ENCODE measurements at regions not wholly inside any gene's neighbourhood (a gene's known extent, or its start where the extent isn't known, plus 50 kb on each side); places are given as distances from the start of the nearest gene placed in this dataset.

DNA sequence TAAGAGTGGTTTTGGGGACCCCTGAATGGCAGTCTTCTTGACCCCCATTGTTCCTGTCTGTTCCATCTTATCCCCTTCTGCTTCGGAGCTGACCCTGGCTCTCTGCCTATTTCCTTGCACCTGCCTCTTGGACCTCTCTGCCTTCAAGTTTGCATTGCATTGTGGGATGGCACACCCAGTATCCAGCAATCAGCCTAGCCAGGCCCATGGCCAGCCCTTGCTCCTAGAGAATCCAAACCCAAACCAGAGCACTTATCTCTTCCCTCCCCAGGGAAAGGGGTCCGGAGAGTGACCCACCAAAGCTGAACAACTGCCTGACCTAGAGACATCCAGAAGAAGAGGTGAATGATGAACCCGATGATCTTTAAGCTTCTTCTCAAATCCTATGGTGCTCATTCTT, 607.3 kb upstream of the CADM1 start:
- Histone ChIP-seq H3F3A (replicated peaks; ENCODE audit: low read depth) (no peaks in the 10 kb centered on the region), H4K20me1 (replicated peaks; ENCODE audit: insufficient read depth) (peaks cover 5% of the 10 kb centered on the region), H3K36me3 (ENCODE audit: insufficient read depth) (no peaks in the 10 kb centered on the region), H3K4me3 (no peak overlapping the region), H3K27ac (ENCODE audit: low read depth) (no peak overlapping the region), H3K9me2 (ENCODE audit: insufficient read depth) (no peaks in the 10 kb centered on the region), H2AFZ (no peak overlapping the region), H3K27me3 (ENCODE audit: insufficient read depth) (peaks cover 44% of the 10 kb centered on the region), H3K79me2 (replicated peaks; ENCODE audit: insufficient read depth) (no peaks in the 10 kb centered on the region), H3K4me1 (ENCODE audit: insufficient read depth) (peaks cover 12% of the 10 kb centered on the region; the same call in 1 of the 2 replicates), H3K4me2 (no peak overlapping the region)
- no peak overlapping the region for H3K27ac Mint-ChIP-seq
- peaks cover 10% of the 10 kb centered on the region for H3K4me1 Mint-ChIP-seq
- H3K9me3 Mint-ChIP-seq, result peaks cover 8% of the 10 kb centered on the region
- peaks cover 63% of the 10 kb centered on the region for H3K27me3 Mint-ChIP-seq (ENCODE audit: insufficient read depth, low read depth, poor library complexity)
- peaks cover 4% of the 10 kb centered on the region; the same call in 2 of the 3 replicates for H3K36me3 Mint-ChIP-seq (ENCODE audit: low read depth)
- DNase-seq (ENCODE audit: low spot score), result no peak
- no peak for ATAC-seq
- H3K4me3 Mint-ChIP-seq, result no peak overlapping the region
- TF ChIP-seq EZH2 (IDR thresholded peaks at IDR 0.05; ENCODE audit: low read depth, unreplicated experiment) (no peak), CREB1 (CRISPR knock-in tag; IDR thresholded peaks at IDR 0.05; ENCODE audit: low read depth) (no peak), POLR2AphosphoS5 (IDR thresholded peaks at IDR 0.05; ENCODE audit: low read depth) (no peak), JUNB (IDR thresholded peaks at IDR 0.05; ENCODE audit: unreplicated experiment) (no peak), STAT1 (IDR thresholded peaks at IDR 0.05; ENCODE audit: unreplicated experiment) (no peak), ZNF331 (CRISPR knock-in tag; IDR thresholded peaks at IDR 0.05; ENCODE audit: low read depth) (no peak), NANOG (IDR thresholded peaks at IDR 0.05; ENCODE audit: borderline replicate concordance) (no peak)
- TF ChIP-seq, protein P1, sequence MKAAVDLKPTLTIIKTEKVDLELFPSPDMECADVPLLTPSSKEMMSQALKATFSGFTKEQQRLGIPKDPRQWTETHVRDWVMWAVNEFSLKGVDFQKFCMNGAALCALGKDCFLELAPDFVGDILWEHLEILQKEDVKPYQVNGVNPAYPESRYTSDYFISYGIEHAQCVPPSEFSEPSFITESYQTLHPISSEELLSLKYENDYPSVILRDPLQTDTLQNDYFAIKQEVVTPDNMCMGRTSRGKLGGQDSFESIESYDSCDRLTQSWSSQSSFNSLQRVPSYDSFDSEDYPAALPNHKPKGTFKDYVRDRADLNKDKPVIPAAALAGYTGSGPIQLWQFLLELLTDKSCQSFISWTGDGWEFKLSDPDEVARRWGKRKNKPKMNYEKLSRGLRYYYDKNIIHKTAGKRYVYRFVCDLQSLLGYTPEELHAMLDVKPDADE (IDR thresholded peaks at IDR 0.05), result no peak
- TF ChIP-seq, protein P2, sequence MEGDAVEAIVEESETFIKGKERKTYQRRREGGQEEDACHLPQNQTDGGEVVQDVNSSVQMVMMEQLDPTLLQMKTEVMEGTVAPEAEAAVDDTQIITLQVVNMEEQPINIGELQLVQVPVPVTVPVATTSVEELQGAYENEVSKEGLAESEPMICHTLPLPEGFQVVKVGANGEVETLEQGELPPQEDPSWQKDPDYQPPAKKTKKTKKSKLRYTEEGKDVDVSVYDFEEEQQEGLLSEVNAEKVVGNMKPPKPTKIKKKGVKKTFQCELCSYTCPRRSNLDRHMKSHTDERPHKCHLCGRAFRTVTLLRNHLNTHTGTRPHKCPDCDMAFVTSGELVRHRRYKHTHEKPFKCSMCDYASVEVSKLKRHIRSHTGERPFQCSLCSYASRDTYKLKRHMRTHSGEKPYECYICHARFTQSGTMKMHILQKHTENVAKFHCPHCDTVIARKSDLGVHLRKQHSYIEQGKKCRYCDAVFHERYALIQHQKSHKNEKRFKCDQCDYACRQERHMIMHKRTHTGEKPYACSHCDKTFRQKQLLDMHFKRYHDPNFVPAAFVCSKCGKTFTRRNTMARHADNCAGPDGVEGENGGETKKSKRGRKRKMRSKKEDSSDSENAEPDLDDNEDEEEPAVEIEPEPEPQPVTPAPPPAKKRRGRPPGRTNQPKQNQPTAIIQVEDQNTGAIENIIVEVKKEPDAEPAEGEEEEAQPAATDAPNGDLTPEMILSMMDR (conservative IDR thresholded peaks at IDR 0.05; ENCODE audit: low read depth in 2 of 2), result no peak
- TF ChIP-seq, protein P3, sequence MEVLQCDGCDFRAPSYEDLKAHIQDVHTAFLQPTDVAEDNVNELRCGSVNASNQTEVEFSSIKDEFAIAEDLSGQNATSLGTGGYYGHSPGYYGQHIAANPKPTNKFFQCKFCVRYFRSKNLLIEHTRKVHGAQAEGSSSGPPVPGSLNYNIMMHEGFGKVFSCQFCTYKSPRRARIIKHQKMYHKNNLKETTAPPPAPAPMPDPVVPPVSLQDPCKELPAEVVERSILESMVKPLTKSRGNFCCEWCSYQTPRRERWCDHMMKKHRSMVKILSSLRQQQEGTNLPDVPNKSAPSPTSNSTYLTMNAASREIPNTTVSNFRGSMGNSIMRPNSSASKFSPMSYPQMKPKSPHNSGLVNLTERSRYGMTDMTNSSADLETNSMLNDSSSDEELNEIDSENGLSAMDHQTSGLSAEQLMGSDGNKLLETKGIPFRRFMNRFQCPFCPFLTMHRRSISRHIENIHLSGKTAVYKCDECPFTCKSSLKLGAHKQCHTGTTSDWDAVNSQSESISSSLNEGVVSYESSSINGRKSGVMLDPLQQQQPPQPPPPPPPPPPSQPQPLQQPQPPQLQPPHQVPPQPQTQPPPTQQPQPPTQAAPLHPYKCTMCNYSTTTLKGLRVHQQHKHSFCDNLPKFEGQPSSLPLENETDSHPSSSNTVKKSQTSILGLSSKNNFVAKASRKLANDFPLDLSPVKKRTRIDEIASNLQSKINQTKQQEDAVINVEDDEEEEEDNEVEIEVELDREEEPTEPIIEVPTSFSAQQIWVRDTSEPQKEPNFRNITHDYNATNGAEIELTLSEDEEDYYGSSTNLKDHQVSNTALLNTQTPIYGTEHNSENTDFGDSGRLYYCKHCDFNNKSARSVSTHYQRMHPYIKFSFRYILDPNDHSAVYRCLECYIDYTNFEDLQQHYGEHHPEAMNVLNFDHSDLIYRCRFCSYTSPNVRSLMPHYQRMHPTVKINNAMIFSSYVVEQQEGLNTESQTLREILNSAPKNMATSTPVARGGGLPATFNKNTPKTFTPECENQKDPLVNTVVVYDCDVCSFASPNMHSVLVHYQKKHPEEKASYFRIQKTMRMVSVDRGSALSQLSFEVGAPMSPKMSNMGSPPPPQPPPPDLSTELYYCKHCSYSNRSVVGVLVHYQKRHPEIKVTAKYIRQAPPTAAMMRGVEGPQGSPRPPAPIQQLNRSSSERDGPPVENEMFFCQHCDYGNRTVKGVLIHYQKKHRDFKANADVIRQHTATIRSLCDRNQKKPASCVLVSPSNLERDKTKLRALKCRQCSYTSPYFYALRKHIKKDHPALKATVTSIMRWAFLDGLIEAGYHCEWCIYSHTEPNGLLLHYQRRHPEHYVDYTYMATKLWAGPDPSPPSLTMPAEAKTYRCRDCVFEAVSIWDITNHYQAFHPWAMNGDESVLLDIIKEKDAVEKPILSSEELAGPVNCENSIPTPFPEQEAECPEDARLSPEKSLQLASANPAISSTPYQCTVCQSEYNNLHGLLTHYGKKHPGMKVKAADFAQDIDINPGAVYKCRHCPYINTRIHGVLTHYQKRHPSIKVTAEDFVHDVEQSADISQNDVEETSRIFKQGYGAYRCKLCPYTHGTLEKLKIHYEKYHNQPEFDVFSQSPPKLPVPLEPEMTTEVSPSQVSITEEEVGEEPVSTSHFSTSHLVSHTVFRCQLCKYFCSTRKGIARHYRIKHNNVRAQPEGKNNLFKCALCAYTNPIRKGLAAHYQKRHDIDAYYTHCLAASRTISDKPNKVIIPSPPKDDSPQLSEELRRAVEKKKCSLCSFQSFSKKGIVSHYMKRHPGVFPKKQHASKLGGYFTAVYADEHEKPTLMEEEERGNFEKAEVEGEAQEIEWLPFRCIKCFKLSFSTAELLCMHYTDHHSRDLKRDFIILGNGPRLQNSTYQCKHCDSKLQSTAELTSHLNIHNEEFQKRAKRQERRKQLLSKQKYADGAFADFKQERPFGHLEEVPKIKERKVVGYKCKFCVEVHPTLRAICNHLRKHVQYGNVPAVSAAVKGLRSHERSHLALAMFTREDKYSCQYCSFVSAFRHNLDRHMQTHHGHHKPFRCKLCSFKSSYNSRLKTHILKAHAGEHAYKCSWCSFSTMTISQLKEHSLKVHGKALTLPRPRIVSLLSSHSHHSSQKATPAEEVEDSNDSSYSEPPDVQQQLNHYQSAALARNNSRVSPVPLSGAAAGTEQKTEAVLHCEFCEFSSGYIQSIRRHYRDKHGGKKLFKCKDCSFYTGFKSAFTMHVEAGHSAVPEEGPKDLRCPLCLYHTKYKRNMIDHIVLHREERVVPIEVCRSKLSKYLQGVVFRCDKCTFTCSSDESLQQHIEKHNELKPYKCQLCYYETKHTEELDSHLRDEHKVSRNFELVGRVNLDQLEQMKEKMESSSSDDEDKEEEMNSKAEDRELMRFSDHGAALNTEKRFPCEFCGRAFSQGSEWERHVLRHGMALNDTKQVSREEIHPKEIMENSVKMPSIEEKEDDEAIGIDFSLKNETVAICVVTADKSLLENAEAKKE (CRISPR knock-in tag; IDR thresholded peaks at IDR 0.05), result no peak
